Keratinocyte (primary cell): ENCODE measurements at regions not wholly inside any gene's neighbourhood (a gene's known extent, or its start where the extent isn't known, plus 50 kb on each side); places are given as distances from the start of the nearest gene placed in this dataset.

ENCODE experiments used
- DNase-seq: peaks from one replicate; pipeline ENCODE4 v3.0.0-alpha.2; 2011; ENCODE audit warnings: low read depth, missing footprints, low spot score
- FAIRE-seq: peaks from 2 replicates; lab custom pipeline; 2011; peaks lifted over from hg19 to GRCh38; lab: Jason Lieb, UNC
- H2AFZ ChIP-seq: 2 replicates; pipeline ENCODE4 v1.6.0; 2012; ENCODE audit warnings: low read length, control low read depth, inconsistent platforms; ENCODE audit not compliant: control insufficient read depth
- H3K27ac ChIP-seq: 2 replicates; pipeline ENCODE4 v1.5.1; 2011; ENCODE audit warnings: low read length; ENCODE audit not compliant: control insufficient read depth, insufficient read depth
- H3K27me3 ChIP-seq: 3 replicates; pipeline ENCODE4 v1.6.0; 2011; ENCODE audit warnings: low read length; ENCODE audit not compliant: control insufficient read depth, insufficient read depth; ENCODE audit errors: extremely low read depth
- H3K36me3 ChIP-seq, 2 experiments: 2 replicates in 1 of 2; 3 replicates in 1 of 2; pipeline ENCODE4 v1.5.1; 2011; ENCODE audit warnings: low read length in 2 of 2, mild to moderate bottlenecking in 1 of 2; ENCODE audit not compliant: control insufficient read depth in 2 of 2, insufficient read depth in 2 of 2; ENCODE audit errors: extremely low read depth in 1 of 2
- H3K4me1 ChIP-seq: 3 replicates; pipeline ENCODE4 v1.5.1; 2011; ENCODE audit warnings: low read length; ENCODE audit not compliant: control insufficient read depth, insufficient read depth; ENCODE audit errors: extremely low read depth
- H3K4me2 ChIP-seq: 3 replicates; pipeline ENCODE4 v1.6.0; 2011; ENCODE audit warnings: low read depth, low read length; ENCODE audit not compliant: control insufficient read depth, insufficient read depth; ENCODE audit errors: extremely low read depth
- H3K4me3 ChIP-seq, 3 experiments: fragments of 200-600 bp in 1 of 3; sonication (generic) in 1 of 3; 2 replicates in 2 of 3; 3 replicates in 1 of 3; pipeline ENCODE4 v1.5.1; 2011 to 2016; ENCODE audit warnings: low read length in 3 of 3, mild to moderate bottlenecking in 3 of 3, control low read depth in 2 of 3, inconsistent platforms in 1 of 3, low read depth in 1 of 3, mixed read lengths in 1 of 3, mixed run types in 1 of 3, moderate library complexity in 1 of 3; ENCODE audit not compliant: control insufficient read depth in 2 of 3, insufficient read depth in 2 of 3; ENCODE audit errors: extremely low read depth in 1 of 3
- H3K79me2 ChIP-seq: 2 replicates; pipeline ENCODE4 v1.6.0; 2012; ENCODE audit warnings: low read length; ENCODE audit not compliant: control insufficient read depth, insufficient read depth
- H3K9ac ChIP-seq: 3 replicates; pipeline ENCODE4 v1.6.0; 2011; ENCODE audit warnings: low read length; ENCODE audit not compliant: control insufficient read depth, insufficient read depth; ENCODE audit errors: extremely low read depth
- H3K9me1 ChIP-seq: 3 replicates; pipeline ENCODE4 v1.6.0; 2011; ENCODE audit warnings: low read length; ENCODE audit not compliant: control insufficient read depth, insufficient read depth; ENCODE audit errors: extremely low read depth
- H3K9me3 ChIP-seq: 2 replicates; pipeline ENCODE4 v1.5.1; 2012; ENCODE audit warnings: low read depth, low read length; ENCODE audit not compliant: control insufficient read depth
- H4K20me1 ChIP-seq: 3 replicates; pipeline ENCODE4 v1.6.0; 2011; ENCODE audit warnings: low read length; ENCODE audit not compliant: control insufficient read depth, insufficient read depth; ENCODE audit errors: extremely low read depth
- CTCF ChIP-seq, 3 experiments: IDR thresholded peaks in 1 of 3; conservative IDR thresholded peaks in 1 of 3; optimal IDR thresholded peaks in 1 of 3; 2 replicates in 2 of 3; 3 replicates in 1 of 3; pipeline versions ENCODE3 to v1.5.1; 2011; ENCODE audit warnings: low read length in 3 of 3, mild to moderate bottlenecking in 3 of 3, moderate library complexity in 2 of 3, control low read depth in 1 of 3, inconsistent platforms in 1 of 3; ENCODE audit not compliant: insufficient read depth in 2 of 3; ENCODE audit errors: extremely low read depth in 1 of 3
- EZH2 ChIP-seq: IDR thresholded peaks from one replicate; pipeline ENCODE4 v1.6.1; 2012; ENCODE audit warnings: inconsistent platforms, mild to moderate bottlenecking, low read length, moderate library complexity
- dilution Hi-C: fragments of 300-500 bp; cut with MboI; formaldehyde crosslinking; loops from one replicate; pipeline ENCODE4 v1.7.0; 2020; ENCODE audit warnings: low sequenced_read_pairs; ENCODE audit not compliant: extremely low pct_ligation_motif_present

DNA sequence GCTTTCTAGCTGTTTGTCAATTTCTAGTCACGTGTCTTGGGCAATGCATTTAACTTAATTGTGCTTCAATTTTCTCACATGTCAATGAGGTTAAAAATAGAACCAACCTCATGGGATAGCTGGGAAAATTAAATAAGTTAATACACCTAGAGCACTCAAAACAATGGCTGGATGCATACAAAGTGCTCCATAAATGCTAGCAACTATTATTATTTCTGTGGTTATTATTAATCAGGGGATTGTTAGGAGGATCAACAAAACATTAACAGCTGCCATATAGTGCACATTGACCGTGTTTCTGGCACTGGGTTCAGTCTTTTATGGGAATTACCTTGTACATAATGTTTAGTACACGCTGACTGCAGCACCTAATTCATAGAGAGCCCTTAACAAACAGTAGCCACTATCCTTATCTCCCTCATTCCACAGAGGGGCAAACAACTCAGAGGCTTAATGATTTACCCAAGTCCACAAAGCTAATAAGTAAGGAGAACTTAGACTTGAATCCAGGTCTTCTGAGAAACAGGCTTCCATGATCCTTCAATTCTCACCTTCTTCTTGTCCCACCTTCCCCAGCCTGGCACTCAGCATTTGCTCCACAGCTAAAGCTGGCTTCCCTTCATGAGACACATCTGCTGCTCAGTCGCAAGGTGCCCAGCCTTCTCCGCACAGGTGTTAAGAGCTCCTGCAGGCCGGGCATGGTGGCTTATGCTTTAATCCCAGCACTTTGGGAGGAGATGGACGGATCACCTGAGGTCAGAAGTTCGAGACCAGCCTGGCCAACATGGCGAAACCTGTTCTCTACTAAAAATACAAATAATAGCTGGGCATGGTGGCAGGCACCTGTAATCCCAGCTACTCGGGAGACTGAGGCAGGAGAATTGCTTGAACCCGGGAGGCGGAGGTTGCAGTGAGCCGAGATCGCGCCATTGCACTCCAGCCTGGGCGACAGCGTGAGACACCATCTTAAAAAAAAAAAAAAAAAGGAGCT is 137.4 kb upstream of the ABCA1 start:
- Histone ChIP-seq H4K20me1 (no peaks in the 10 kb centered on the region), H3K27ac (peak overlapping the region; percentile 78), H3K9me1 (no peaks in the 10 kb centered on the region), H3K36me3 (no peaks in the 10 kb centered on the region), H3K4me2 (peak overlapping the region; percentile 56), H3K9ac (peak overlapping the region; percentile 59), H3K4me3 (no peak overlapping the region), H3K4me1 (peaks cover 40% of the 10 kb centered on the region), H2AFZ (peak overlapping the region; percentile 70), H3K9me3 (peaks cover 3% of the 10 kb centered on the region), H3K79me2 (no peaks in the 10 kb centered on the region), H3K27me3 (no peaks in the 10 kb centered on the region)
- TF ChIP-seq EZH2, result no peak
- TF ChIP-seq CTCF (optimal IDR thresholded peaks at IDR 0.05 in 1 of 3, IDR thresholded peaks at IDR 0.05 in 1 of 3, conservative IDR thresholded peaks at IDR 0.05 in 1 of 3; ENCODE audit: extremely low read depth in 1 of 3, insufficient read depth in 2 of 3, low read length in 3 of 3), result no peak
- DNase-seq (no peak), FAIRE-seq (no peak)
- dilution Hi-C loops, result no loop called here

DNA sequence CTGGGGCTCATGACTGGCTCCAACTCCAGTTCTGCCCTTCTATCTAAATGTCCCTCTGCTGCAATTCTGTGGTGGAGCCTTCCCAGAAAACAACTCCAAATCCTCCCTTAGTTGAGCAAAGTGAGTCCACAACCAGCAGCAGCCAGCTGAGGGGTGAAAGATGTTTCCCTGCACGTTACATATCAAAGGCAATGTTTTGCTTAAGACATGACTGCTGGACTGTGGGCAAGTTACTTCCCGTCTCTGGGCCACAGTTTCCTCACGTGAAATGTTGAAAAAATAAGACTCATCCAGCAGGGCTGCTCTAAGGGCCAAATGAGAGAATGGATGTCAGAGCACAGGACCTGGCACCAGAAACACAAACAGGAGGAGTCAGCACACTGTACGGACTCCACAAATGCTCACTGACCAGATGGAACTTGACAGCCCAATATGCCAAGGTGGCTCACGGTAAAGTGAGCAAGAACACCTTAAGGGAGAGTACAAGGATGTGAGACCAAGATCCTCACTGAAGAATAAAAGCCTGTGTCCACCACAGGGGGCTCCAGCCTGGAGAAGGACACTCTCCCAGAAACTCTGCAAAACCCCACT is 138.4 kb upstream of the ABCA1 start:
- Histone ChIP-seq H4K20me1 (no peaks in the 10 kb centered on the region), H3K9me3 (peaks cover 3% of the 10 kb centered on the region), H3K9me1 (no peaks in the 10 kb centered on the region), H3K4me2 (no peak overlapping the region), H3K4me3 (no peak overlapping the region), H3K36me3 (no peaks in the 10 kb centered on the region), H2AFZ (peak overlapping the region; percentile 32), H3K27ac (peak overlapping the region; percentile 15), H3K27me3 (no peaks in the 10 kb centered on the region), H3K9ac (no peak overlapping the region), H3K79me2 (no peaks in the 10 kb centered on the region), H3K4me1 (peaks cover 49% of the 10 kb centered on the region)
- dilution Hi-C loops, result no loop called here
- TF ChIP-seq CTCF (optimal IDR thresholded peaks at IDR 0.05 in 1 of 3, IDR thresholded peaks at IDR 0.05 in 1 of 3, conservative IDR thresholded peaks at IDR 0.05 in 1 of 3; ENCODE audit: extremely low read depth in 1 of 3, insufficient read depth in 2 of 3, low read length in 3 of 3) (no peak), EZH2 (no peak)
- FAIRE-seq, result peak; percentile 70
- no peak for DNase-seq
